ENCODE measurements at regions not wholly inside any gene's neighbourhood (a gene's known extent, or its start where the extent isn't known, plus 50 kb on each side); places are given as distances from the start of the nearest gene placed in this dataset.

DNA sequence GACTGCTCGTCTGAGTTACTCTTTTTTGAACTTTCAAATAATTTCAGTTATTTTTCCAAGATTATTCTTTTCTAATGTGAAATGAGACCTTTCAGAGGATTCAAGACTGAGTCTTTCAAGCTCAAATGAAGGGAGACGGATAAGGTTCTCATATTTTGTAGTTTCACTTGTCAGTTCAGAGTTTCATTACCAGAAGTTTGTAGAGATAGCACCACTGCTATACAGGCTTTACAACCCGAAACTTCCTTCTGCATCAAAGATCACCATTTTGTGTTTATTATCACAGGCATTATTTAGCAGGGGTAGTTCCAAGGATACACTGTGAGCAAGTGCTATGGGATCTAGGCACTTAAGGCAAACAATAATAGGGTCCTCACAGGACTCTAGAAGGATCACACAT lies 74.7 kb upstream of the EPHA7 start (continued):
- no peak for TF ChIP-seq ZNF468 (CRISPR knock-in tag; IDR thresholded peaks at IDR 0.05)
- no peak for TF ChIP-seq HNRNPK (IDR thresholded peaks at IDR 0.05; ENCODE audit: low read depth, low read length, poor library complexity, severe bottlenecking)
- TF ChIP-seq ZC3H4 (CRISPR knock-in tag; IDR thresholded peaks at IDR 0.05; ENCODE audit: borderline replicate concordance), result no peak
- no peak for TF ChIP-seq ZSCAN21 (CRISPR knock-in tag; IDR thresholded peaks at IDR 0.05; ENCODE audit: borderline replicate concordance)
- no peak for TF ChIP-seq RCOR2 (CRISPR knock-in tag; IDR thresholded peaks at IDR 0.05)

DNA sequence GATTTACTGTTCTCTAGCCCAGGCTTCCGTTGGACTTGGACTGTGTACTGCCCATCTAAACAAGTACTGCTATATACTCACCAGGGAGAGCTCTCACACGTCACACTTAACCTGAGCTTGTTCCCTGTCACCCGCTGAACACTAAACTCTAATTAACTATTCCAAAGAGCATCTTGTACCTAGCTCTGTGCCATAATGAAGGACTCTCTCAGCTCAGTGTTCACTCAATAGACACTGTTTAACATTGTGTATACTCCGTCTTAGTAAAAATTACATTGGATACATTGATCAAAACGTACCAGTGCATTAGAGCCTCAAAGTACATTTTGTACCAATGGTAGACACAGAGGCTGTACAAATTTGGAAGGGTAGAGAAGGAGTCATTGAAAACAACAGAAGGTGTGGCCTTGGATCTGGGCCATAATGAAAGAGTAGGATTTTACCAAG lies 55.4 kb upstream of the EPHA7 start:
- FAIRE-seq (no peak), DNase-seq (ENCODE audit: low spot score) (peak; percentile 35), ATAC-seq (peak; percentile 94)
- in situ Hi-C loops (cut with HindIII; ENCODE audit: extremely low pct_ligation_motif_present, low pct_unique_long_range_greater_than_20kb) (no loop called here), intact Hi-C loops (cut with micrococcal nuclease; ENCODE audit: unreplicated experiment) (no loop called here)
- ChIA-PET CTCF (ENCODE audit: low intra/inter-chr PET ratio, low total read pairs) (no interaction called here), POLR2A (no interaction called here)
- Histone ChIP-seq H3K79me2 (ENCODE audit: insufficient read depth, low read length) (no peaks in the 10 kb centered on the region), H3K27me3 (ENCODE audit: control insufficient read depth in 1 of 2, insufficient read depth in 2 of 2, low read length in 2 of 2) (no peaks in the 10 kb centered on the region), H3K36me3 (replicated peaks in 1 of 2; ENCODE audit: control insufficient read depth in 1 of 2, insufficient read depth in 2 of 2, low read length in 2 of 2) (no peaks in the 10 kb centered on the region), H4K20me1 (ENCODE audit: insufficient read depth, low read length) (no peaks in the 10 kb centered on the region), H3K9me3 (ENCODE audit: low read length) (no peaks in the 10 kb centered on the region), H3K4me2 (ENCODE audit: low read depth, low read length) (no peak overlapping the region), H3K9ac (ENCODE audit: insufficient read depth, low read depth, low read length) (no peak overlapping the region), H3K4me1 (ENCODE audit: insufficient read depth, low read length) (peaks cover 8% of the 10 kb centered on the region; the same call in 1 of the 2 replicates), H2AFZ (ENCODE audit: low read length) (peak overlapping the region; percentile 25), H3K4me3 (replicated peaks in 1 of 3; ENCODE audit: insufficient read depth in 1 of 3, low read depth in 2 of 3, low read length in 3 of 3) (no peak overlapping the region), H3K27ac (ENCODE audit: extremely low read length, insufficient read depth, low read length) (no peak overlapping the region)
- TF ChIP-seq ZNF20 (CRISPR knock-in tag; IDR thresholded peaks at IDR 0.05) (no peak), MAF1 (CRISPR knock-in tag; IDR thresholded peaks at IDR 0.05; ENCODE audit: borderline replicate concordance) (no peak)
- TF ChIP-seq, protein P1, sequence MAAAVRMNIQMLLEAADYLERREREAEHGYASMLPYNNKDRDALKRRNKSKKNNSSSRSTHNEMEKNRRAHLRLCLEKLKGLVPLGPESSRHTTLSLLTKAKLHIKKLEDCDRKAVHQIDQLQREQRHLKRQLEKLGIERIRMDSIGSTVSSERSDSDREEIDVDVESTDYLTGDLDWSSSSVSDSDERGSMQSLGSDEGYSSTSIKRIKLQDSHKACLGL (CRISPR knock-in tag; IDR thresholded peaks at IDR 0.05), result no peak
- BruUV-seq (replicated peaks), result no TSS peak
- WGBS (ENCODE audit: low lambda C conversion rate), result 1% methylated on average over 5 of the region's 5 CpGs

Data from HepG2 (cell line).